Tibial nerve (tissue), 4 donors: ENCODE measurements at regions not wholly inside any gene's neighbourhood (a gene's known extent, or its start where the extent isn't known, plus 50 kb on each side); places are given as distances from the start of the nearest gene placed in this dataset.

Source experiments
- CTCF ChIP-seq, 5 experiments: fragments of 200-600 bp in 3 of 5; fragments of 450-650 bp in 2 of 5; sonication (generic) in 3 of 5; IDR thresholded peaks; one replicate each; pipeline ENCODE4 v1.5.1; 2016 to 2019; ENCODE audit warnings: antibody characterized with exemption in 5 of 5, mild to moderate bottlenecking in 3 of 5, moderate library complexity in 2 of 5
- EP300 ChIP-seq, 2 donors: sonication (generic); formaldehyde crosslinking; IDR thresholded peaks; one replicate each; pipeline ENCODE4 v1.6.1; 2017; ENCODE audit warnings: antibody characterized with exemption in 2 of 2, mild to moderate bottlenecking in 1 of 2
- POLR2A ChIP-seq, 2 donors: fragments of 450-650 bp; IDR thresholded peaks; one replicate each; pipeline ENCODE4 v1.6.1; 2017; ENCODE audit warnings: antibody characterized with exemption in 2 of 2, mild to moderate bottlenecking in 2 of 2, moderate library complexity in 2 of 2

GRCh38 chr5:117763271-117763670 is 1188.6 kb upstream of the SEMA6A start:
- no peak for TF ChIP-seq CTCF (IDR thresholded peaks at IDR 0.05)
- TF ChIP-seq POLR2A (IDR thresholded peaks at IDR 0.05), result no peak
- TF ChIP-seq EP300 (IDR thresholded peaks at IDR 0.05), result no peak
